NT2/D1 (cell line): ENCODE measurements at regions not wholly inside any gene's neighbourhood (a gene's known extent, or its start where the extent isn't known, plus 50 kb on each side); places are given as distances from the start of the nearest gene placed in this dataset.

Experiments used
- SUZ12 ChIP-seq: IDR thresholded peaks from 2 replicates; pipeline ENCODE4 v1.6.1; 2011; ENCODE audit not compliant: insufficient read length, insufficient read depth; ENCODE audit errors: extremely low read depth
- ZNF274 ChIP-seq: IDR thresholded peaks from 2 replicates; pipeline ENCODE4 v1.6.1; 2011; ENCODE audit warnings: mild to moderate bottlenecking, low read depth, low read length

GRCh38 chr4:19399001-19399400 is 852.7 kb upstream of the SLIT2 start:
- no peak for TF ChIP-seq SUZ12
- no peak for TF ChIP-seq ZNF274
